Urothelium cell line (cell line): ENCODE measurements at regions not wholly inside any gene's neighbourhood (a gene's known extent, or its start where the extent isn't known, plus 50 kb on each side); places are given as distances from the start of the nearest gene placed in this dataset.
A peak's percentile ranks its signal among the peaks of the same experiment; 100 is the strongest.
"Not testable (repeated sequence)": the region's sequence is repeated elsewhere in the genome, so short reads cannot be mapped to it uniquely, and the experiment has no call there.

ENCODE experiments used
- DNase-seq: peaks from one replicate; pipeline ENCODE4 v3.0.0; 2011; ENCODE audit warnings: low spot score, mixed read lengths
- FAIRE-seq: peaks from 2 replicates; lab custom pipeline; 2011; peaks lifted over from hg19 to GRCh38; lab: Jason Lieb, UNC

DNA sequence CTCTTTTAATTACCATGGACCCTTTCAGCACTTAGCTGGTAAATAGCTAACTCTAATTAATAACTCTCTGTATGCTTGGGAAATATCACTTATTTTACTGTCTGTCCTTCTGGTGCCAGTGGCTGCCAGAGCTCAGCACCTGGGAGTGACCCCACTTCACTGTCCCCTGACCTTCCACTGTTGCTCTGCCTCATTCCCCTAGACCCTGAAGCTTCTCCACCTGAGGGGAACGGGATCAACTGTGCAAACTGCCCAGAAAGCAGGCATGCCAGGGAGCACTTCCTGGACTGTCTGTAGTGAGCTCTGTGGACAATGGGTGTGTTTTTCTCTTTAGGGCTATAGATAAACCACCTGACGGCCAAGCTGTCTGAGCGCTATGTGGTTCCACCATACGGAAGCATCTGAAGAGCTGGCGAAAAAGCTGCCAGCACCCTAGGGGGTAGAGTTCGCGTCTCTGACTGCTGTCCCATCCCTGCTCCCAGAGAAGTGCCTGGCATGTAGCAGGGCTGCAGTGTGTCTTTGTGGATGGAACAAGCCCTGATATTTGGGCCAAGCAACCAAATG, 106.3 kb upstream of the FOXA2 start:
- no peak for FAIRE-seq
- no peak for DNase-seq

DNA sequence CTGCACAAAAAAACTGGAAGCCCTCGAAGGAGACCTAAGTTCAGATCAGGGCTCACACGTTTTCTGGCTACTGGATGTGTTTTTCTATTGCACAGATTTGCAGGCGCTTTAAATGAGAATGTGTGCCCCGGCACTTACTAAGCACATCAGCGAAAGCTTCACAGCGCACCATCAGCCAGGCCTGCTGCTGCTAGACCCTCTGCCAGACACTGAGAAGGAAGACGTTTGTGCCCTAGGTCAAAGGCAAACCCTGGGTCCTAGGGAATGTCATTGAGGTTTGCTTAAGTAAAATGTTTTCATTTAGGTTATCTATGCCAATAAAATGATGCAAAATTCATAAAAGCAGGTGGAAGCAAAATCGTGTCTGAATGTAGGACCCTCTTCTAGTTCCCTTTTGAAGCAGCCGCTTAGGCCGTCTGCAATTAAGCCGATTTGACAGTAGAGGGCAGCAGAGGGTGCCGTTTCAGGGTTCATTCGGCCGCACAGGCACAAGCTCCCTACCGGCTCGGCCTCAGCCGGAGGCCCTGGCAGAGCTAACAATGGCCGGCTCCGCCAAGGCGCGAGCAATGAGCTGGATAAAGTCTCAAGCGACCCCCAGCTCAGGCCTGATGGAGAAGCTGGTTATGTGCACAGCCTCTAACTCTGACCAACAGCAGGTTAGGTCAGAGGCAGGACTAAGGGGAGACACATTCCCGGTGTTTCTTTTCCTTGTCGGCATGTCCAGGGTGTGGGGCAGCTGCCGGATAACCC, 107.2 kb upstream of the FOXA2 start:
- DNase-seq (peak; percentile 87), FAIRE-seq (no peak)

DNA sequence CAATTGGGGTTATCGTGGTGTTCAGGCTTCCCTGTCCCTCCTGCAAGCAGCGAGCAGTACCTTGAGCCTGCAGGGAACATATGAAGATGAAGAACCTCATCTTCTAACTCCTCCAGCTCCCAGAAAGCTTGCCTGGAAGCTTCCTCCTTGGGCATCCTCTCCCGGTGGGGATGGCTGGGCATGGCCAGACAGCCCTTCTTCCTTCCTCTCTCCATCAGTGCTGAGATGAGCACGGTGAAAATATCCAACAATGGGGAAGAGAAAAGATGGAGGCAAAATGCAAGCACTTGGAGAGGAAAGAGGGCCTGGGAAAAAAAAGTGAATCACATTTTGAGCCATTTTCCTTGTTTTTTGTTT, 107.7 kb upstream of the FOXA2 start:
- FAIRE-seq (no peak), DNase-seq (no peak)

DNA sequence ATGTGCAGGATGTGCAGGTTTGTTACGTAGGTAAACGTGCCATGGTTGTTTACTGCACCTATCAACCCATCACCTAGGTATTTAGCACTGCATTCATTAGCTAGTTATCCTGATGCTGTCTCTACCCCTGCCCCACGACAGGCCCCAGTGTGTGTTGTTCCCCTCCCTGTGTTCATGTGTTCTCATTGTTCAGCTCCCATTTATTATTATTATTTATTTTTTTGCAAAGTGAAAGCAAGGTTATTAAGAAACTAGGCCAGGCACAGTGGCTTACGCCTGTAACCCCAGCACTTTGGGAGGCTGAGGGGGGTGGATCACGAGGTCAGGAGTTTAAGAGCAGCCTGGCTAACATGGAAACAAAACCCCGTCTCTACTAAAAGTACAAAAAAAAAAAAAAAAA, 108.2 kb upstream of the FOXA2 start:
- FAIRE-seq, DNase-seq: not testable (repeated sequence)

DNA sequence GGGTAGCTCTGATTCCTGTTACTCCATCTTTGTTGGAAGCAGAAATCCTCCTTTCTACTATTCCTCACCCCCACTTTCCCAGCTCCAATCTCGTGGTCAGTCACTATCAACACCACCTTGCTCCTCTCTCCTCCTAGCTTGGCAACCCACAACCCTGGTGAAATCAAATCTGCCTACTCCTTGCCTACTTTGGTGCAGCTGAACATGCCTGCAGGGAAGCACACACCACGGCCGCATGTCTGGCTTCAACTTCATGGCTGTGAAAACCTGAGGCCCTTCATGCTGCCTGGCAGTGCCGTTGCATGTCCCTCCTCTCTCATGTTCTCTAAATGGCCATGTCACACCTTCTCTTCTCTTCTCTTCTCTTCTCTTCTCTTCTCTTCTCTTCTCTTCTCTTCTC, 112.4 kb upstream of the FOXA2 start:
- DNase-seq (no peak), FAIRE-seq (no peak)

DNA sequence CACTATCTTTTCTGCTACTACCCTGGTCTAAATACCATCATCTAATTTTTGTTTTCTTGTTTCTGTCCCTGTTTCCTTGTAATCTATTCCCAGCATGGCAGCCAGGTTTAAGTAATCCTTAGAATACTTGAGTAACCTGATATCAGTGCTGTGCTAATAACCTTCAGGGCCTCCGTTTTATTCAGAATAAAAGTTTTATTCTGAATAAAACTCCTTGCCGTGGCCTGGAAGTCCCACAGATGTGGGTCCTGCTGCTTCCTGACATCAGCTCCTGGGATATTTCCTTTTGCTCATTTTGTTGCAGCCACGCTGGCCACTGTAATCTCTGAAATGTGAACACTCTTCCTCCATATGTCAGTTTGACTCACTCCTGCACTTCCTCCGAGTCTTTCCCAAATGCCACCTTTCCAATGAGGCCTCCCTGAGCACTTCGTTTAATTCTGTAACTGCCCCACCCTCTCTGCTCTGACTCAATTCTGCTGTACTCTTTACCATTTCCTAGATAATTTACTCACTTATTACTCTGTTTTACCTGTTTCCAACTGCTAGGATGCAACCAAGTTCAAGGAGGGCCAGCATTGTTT, 114.0 kb upstream of the FOXA2 start:
- DNase-seq (no peak), FAIRE-seq (no peak)

DNA sequence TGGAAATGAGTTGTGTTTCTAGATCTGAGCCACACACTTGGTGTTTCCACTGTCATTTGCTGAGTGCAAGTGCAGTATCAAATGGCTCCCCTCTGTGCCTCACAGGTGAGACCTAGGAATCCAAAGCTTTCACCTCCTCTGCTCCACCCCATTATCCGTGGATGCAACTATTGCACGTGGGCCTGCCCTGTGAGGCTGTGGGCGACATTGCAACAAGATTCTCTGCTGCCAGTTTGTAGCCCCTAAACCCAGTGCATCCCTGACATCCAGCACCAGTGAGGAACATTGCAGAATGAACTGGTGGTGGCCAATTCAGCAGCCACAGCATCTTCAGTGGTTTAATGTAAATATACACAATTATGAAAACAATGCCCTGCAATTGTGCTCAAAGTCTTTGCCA, 115.0 kb upstream of the FOXA2 start:
- no peak for FAIRE-seq
- no peak for DNase-seq

DNA sequence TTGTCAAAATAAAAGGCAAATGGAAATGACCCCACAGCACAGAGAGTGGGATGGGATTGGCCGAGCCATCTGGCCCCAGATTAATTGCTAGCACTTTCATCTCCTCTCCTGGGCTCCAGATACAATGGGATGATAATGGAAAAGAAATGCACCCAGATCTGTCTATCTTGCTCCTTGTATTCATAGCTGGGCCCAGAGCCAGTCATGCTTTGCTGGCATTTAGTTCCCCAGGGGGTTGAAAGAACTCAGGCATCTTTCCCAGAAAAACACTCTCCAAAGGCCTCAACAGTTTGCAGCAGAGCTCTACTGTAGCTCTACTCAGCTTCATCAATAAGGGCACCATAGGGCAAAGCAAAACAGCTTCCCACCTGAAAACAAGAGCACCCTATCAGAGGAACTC, 116.0 kb upstream of the FOXA2 start:
- FAIRE-seq (no peak), DNase-seq (no peak)

DNA sequence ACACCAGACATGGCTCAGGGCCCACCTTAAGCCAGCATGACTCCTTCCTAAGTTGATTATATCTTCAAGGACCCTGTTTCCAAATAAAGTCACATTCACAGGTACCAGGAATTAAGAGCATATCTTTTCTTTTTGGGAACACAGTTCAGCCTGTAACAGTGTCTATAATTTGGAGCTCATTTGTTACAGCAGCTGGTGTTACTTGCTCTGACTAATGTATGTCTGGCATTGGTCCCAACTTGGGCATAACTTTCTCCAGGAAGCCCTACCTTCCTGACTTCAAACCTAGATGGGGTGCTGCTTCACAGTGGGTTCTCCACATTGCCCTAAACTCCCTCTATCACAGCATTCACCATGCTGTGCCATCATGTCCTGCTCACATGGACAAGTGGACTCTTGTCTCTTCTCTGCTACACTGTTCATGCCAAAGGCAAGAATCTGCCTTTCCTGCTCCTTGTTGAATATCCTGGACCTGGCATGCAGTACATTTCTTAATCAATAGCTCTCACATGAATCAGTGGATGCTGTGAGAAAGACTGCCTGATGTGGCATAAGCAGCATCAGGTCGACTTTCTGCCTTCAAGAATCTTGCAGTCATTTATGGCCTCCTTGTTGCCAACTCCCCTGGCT, 117.4 kb upstream of the FOXA2 start:
- no peak for DNase-seq
- no peak for FAIRE-seq

DNA sequence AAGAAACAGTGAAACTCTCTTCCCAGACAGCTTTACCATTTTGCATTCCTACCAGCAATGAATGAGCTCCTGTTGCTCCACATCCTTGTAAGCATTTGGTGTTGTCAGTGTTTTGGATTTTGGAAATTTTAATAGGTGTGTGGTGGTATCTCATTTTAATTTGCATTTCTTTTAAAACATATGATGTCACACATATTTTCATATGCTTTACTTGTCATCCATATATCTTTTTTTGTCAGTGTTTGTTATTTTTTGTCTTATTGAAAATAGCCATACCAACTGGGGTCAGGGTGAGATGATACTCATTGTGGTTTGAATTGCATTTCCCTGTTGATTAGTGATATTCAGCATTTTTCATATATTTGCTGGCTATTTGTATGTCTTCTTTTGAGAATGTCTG, 119.5 kb upstream of the FOXA2 start:
- DNase-seq: no peak
- FAIRE-seq: no peak

DNA sequence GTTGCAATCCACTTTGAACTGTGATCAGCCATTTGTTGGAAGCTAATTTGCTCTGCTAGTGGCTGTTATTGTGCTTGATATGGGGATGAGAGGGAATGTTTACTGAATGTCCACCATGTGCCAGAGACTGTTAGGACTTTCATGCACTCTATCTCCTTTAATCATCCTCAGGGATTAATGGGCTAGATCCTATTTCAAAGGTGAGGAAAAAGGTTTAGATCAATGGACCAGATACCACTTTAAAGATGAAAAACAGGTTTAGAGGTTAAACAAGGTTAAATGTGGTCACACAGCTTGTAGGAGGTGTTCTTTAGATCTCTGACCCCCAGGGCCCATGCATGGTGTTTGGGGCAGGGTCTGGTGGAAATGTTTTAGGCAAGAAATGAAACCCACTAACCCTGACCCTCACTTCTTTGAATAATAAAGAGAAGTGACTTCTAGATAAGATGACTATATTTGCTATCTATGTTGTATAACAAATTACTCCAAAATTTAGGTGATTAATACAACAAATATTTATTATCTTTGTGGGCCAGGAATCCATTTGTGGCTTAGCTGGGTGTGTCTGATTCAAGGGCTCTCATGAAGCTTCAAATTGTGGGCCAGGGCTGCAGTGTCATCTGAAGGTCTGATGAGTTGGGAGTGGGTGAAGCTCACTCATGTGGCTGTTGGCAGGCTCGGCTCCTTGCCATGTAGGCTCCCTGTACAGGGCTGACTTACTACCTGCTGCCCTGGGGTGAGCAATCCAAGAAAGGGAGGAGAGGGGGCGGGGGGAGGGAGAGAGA, 127.8 kb upstream of the FOXA2 start:
- DNase-seq: peak; percentile 32
- no peak for FAIRE-seq

DNA sequence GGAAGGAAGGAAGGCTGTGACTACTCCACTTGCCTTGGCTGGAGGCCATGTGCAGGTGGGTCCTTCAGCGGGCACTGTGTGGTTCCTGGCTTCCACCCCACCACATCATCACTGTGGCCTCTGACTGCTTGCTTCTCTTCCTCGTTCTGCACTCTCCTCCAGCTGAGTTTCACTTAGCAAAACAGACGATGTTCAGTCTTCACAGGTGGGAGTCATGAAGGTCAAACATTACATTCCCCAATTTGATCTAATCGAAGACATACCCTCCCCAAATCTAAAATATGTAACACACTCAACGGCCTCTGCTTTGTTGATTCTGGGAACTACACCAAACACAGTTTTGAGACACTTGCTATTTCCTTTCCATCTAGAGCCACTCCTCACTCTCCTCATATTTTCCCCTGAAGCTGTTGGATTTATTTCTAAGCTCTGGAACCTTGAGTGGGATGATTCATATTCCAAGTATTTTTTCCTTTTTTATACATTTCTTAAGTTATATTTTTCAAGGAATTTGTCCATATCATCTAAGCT, 132.5 kb upstream of the FOXA2 start:
- no peak for FAIRE-seq
- peak; percentile 40 for DNase-seq

DNA sequence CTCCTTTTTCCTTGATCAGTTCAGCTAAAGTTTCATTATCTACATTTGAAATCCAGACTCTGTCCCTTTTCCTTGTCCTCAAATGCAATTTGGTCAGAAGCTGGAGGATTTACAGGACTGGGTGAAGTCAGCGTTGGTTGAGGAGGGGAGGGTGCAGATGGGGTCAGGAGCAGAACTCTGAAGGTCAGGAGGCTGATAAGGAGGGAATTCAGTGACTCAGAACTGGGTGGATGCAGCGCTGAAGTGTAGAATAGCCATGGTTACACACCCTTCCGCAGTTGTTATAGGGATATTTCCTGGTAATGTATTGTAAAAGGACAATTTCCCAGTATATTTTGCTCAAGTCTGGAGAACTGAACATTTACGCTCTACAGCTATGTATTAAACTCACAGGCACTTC, 133.1 kb upstream of the FOXA2 start:
- DNase-seq (peak; percentile 44), FAIRE-seq (no peak)

DNA sequence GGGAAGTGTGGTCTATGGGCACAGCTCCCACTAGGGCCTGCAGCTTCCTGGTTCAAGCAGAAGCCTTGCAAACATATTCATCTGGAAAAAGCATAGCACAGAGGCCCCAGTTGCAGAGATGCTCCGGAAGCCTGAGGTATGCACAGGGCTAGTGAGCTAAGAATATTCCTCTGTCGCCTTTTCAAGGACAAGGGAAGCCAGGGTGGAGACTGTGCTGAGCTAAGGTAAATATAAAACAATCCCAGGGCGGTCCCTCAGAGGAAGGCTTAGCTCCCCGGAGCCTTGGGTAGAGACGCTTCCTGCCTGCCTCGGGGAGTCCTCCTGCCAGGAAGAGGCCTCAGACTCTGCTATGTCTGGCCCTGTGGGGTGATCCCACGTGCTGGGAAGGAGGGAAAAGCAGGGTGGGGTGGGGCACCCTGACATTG, 134.8 kb upstream of the FOXA2 start:
- DNase-seq (no peak), FAIRE-seq (no peak)

DNA sequence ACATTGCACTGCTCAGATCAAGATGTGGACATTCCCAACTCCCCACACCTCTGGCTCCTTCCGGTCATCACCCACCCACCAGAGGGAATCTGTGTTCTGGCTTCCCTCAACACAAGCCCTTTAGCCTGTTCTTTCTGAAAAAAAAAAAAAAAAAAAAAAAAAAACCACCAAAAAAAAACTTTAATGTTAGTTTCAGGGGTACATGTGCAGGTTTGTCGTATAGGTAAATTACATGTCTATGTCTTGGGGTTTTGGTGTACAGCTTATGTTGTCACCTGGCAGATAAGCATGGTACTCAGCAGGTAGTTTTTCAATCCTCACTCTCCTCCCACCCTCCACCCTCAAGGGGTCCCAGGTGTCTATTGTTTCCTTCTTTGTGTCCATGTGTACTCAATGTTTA, 135.8 kb upstream of the FOXA2 start:
- DNase-seq (no peak), FAIRE-seq (no peak)

DNA sequence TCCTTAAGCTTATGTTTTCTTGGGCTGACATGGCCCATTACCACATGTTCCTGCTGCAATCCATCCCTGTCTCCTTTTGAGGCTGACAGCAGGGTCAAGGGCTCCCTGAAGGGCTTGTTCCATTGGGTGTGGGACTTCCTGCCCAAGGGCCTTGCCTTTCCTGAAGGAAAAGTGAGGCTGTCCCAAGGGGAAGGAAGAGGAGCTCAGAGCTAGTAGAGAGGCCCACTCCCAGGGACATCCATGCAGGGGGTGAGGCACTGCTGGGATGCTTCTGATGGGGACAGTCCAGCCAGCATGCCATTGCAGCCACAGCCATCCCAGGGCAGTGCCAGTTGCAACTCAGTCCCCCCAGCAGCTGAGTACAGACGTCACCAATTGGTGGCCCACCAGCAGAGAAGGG, 138.4 kb upstream of the FOXA2 start:
- FAIRE-seq (no peak), DNase-seq (no peak)

DNA sequence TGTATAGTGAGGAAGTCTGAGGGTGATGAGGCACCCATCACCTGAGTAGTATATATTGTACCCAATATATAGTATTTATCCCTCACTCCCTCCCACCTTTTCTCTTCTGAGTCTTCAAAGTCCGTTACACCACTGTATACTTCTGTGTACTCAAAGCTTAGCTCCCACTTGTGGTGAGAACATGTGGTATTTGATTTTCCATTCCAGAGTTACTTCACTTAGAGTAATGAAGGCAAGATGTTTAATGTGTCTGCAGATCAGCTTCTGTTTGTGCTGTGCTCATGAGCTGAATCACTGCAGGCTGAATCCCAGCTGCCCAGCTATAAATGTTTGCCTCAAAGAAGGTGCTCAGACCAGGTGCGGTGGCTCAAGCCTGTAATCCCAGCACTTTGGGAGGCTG, 139.3 kb upstream of the FOXA2 start:
- DNase-seq (no peak), FAIRE-seq (no peak)

DNA sequence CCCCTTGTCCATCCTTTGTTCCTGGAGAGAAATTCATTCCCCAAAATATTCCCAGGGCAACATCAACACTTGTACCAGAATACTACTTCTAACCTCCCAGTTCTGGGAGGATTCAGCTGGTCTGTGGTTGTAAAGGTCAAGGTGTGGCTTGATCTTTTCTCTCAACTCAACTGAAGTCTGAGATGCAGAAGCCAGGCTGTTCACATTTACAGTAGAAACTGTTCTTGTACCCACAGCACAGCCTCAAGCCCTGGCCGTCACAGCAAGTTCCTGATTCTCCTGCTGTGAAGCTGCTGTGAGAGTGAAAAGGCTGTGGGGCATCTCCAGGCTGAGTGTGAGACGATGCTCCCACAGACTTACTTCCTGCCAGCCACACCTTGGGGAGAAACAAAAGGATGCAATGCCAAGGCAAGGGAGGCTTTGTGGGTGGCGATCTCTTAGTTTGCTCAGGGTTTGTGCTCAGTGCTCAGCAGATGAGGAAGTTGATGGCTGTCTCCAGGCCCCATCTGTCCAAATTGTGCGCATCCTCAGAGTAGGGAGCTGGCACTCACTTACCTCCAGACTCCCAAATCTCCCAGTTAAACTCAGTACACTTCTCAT, 143.9 kb upstream of the FOXA2 start:
- no peak for DNase-seq
- no peak for FAIRE-seq

DNA sequence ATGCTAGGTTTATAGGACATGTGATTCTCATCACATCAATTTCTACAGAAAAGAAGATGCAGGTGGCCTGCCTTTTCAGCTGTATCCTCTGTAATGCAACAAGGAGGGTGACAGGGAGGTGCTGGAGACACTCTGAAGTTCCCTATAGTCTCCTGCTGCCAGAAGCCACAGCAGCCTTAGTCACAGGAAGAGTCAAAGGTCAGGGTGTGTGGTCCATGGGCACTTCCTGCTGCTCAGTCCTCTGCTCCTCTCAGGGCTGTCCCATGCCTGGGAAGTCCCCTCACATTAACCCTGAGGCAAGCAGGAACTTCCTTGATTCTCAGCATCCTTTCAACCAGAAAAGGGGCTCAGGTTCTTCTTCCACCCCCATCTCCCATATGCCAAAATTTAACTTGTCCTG, 144.8 kb upstream of the FOXA2 start:
- DNase-seq (no peak), FAIRE-seq (no peak)

DNA sequence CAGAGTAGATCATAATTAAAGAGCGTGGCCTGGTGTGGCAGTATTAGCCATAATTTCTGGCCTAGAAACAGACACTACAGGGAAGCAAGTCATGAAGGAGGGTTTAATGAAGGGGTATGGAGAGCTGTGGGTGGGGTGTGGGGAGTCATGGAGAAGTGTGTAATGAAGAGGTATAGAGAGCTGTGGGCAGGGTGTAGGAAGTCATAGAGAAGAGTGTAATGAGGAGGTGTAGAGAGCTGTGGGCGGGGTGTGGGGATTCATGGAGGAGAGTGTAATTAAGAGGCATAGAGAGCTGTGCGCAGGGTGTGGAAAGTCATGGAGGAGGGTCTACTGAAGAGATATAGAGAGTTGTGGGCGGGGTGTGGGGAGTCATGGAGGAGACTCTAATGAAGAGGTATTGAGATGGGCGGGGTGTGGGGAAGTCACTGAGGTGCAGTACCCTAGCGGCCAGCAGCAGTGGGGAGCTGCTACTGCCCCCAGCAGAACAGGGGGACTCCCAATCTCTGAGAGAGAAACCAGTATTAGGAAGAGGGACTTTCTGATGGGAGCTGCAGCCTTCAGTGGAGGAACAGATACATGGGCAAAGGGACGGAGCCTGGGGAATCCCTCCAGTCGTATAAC, 145.4 kb upstream of the FOXA2 start:
- DNase-seq (no peak), FAIRE-seq (no peak)
